Type B pancreatic cell (in vitro differentiated cells): ENCODE measurements at regions not wholly inside any gene's neighbourhood (a gene's known extent, or its start where the extent isn't known, plus 50 kb on each side); places are given as distances from the start of the nearest gene placed in this dataset.
A peak's percentile ranks its signal among the peaks of the same experiment; 100 is the strongest.

Experiments used
- DNase-seq: peaks from one replicate; pipeline ENCODE4 v3.0.0; 2021; ENCODE audit warnings: mixed read lengths; ENCODE audit not compliant: unreplicated experiment; ENCODE audit errors: extremely low spot score
- H3K27ac Mint-ChIP-seq: 2 replicates; pipeline ENCODE4 v1.8.0; 2021; ENCODE audit warnings: mild to moderate bottlenecking, mixed read lengths
- H3K27me3 Mint-ChIP-seq: 2 replicates; pipeline ENCODE4 v1.8.0; 2021; ENCODE audit warnings: mixed read lengths
- H3K36me3 Mint-ChIP-seq: 2 replicates; pipeline ENCODE4 v1.8.0; 2021; ENCODE audit warnings: mixed read lengths
- H3K4me1 Mint-ChIP-seq: one replicate; pipeline ENCODE4 v1.8.0; 2021; ENCODE audit warnings: mixed read lengths; ENCODE audit not compliant: unreplicated experiment
- H3K4me3 Mint-ChIP-seq: 2 replicates; pipeline ENCODE4 v1.8.0; 2021; ENCODE audit warnings: mild to moderate bottlenecking, mixed read lengths
- H3K9me3 Mint-ChIP-seq: 2 replicates; pipeline ENCODE4 v1.8.0; 2021; ENCODE audit warnings: mixed read lengths
- CTCF ChIP-seq: fragments of 200-600 bp; sonication (generic); conservative IDR thresholded peaks from 2 replicates; pipeline ENCODE4 v1.5.0; 2021; ENCODE audit warnings: antibody characterized with exemption, mild to moderate bottlenecking

DNA sequence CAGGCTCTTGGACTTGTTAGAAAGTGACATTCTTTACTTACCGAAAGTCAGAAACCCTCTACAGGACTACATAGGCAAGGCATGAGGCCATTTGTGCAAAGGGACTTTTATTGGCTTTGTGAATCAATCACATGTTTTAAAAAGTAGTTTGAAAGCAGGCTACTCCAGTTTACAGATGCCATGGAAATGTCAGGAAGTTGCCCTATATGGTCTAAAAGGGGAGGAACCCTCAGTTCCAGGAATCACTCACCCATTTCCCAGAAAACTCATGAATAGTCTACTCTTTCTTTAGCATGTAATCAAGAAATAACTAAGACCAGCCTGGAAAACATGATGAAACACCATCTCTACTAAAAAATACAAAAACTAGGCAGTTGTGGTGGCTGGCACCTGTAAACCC is 51.0 kb upstream of the MKRN3 start:
- H3K27me3 Mint-ChIP-seq, result no peaks in the 10 kb centered on the region

GRCh38 chr15:23506762-23507161 is 58.7 kb upstream of the MKRN3 start:
- no peak for TF ChIP-seq CTCF
- H3K4me3 Mint-ChIP-seq, result no peak overlapping the region
- no peaks in the 10 kb centered on the region for H3K36me3 Mint-ChIP-seq
- H3K27ac Mint-ChIP-seq, result no peak overlapping the region
- H3K9me3 Mint-ChIP-seq, result no peaks in the 10 kb centered on the region
- no peak for DNase-seq
- H3K4me1 Mint-ChIP-seq, result no peaks in the 10 kb centered on the region
- H3K27me3 Mint-ChIP-seq, result no peaks in the 10 kb centered on the region

More for the DNA sequence above, 51.0 kb upstream of the MKRN3 start:
- Mint-ChIP-seq H3K36me3 (no peaks in the 10 kb centered on the region), H3K4me1 (no peaks in the 10 kb centered on the region), H3K27ac (no peak overlapping the region), H3K9me3 (peaks cover 4% of the 10 kb centered on the region), H3K4me3 (no peak overlapping the region)
- no peak for TF ChIP-seq CTCF
- no peak for DNase-seq

GRCh38 chr15:23503980-23504379 is 56.9 kb upstream of the GOLGA6L2 start:
- Mint-ChIP-seq H3K27me3 (no peaks in the 10 kb centered on the region), H3K36me3 (no peaks in the 10 kb centered on the region), H3K9me3 (no peaks in the 10 kb centered on the region), H3K27ac (no peak overlapping the region), H3K4me3 (no peak overlapping the region), H3K4me1 (no peaks in the 10 kb centered on the region)
- TF ChIP-seq CTCF, result no peak
- DNase-seq, result no peak

DNA sequence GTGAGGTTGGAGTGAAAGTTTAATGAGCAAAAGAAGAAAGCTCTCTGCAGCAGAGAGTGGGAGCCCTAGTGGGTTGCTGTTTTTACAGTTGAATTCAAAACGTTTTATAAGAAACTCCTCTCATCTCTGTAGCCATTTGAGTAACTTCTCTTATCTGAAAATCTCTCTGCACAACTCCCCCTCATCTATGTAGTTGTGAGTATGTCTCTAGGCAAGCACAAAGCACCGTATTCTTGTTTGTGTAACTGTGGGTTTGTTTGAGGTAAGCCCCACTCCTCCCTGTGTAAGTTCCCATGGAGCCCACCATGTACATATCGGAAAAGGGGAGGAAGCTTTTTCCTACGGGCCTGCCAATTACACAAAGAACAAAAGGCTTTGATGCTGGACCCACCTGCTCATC is 56.5 kb upstream of the GOLGA6L2 start:
- no peak for TF ChIP-seq CTCF
- no peak overlapping the region for H3K27ac Mint-ChIP-seq
- DNase-seq, result no peak
- H3K4me1 Mint-ChIP-seq, result no peaks in the 10 kb centered on the region
- no peaks in the 10 kb centered on the region for H3K9me3 Mint-ChIP-seq
- no peaks in the 10 kb centered on the region for H3K27me3 Mint-ChIP-seq
- no peaks in the 10 kb centered on the region for H3K36me3 Mint-ChIP-seq
- no peak overlapping the region for H3K4me3 Mint-ChIP-seq

DNA sequence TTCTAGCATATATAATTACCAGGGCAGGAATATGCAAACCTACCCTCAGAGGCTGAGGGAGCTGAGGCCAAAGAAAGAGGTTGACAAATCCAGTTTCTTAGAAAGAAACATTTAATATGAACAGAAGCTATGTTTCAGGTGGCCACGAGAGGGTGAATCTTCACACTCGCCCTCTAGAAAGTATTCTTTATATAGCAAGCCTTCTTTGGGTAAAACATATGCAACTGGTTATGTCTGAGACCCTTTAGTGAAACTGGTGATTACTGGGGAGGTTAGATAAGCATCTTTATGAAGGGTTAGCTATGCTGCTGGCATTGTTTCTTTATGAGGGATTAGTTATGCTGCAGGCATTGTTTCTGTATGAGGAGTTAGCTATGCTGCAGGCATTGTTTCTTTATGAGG is 50.7 kb upstream of the GOLGA6L2 start:
- Mint-ChIP-seq H3K4me3 (no peak overlapping the region), H3K27me3 (no peaks in the 10 kb centered on the region), H3K36me3 (no peaks in the 10 kb centered on the region), H3K9me3 (no peaks in the 10 kb centered on the region), H3K27ac (no peak overlapping the region), H3K4me1 (no peaks in the 10 kb centered on the region)
- no peak for DNase-seq
- peak; percentile 67 for TF ChIP-seq CTCF
